HK-2 (cell line): ENCODE measurements at regions not wholly inside any gene's neighbourhood (a gene's known extent, or its start where the extent isn't known, plus 50 kb on each side); places are given as distances from the start of the nearest gene placed in this dataset.

ENCODE experiments used
- DNase-seq: peaks from one replicate; pipeline ENCODE4 v3.0.0-alpha.2; 2018; ENCODE audit not compliant: unreplicated experiment

- no peak for DNase-seq
Observed at GRCh38 chr2:195606179-195606578, 50.8 kb upstream of the SLC39A10 start.

- no peak for DNase-seq
Observed at GRCh38 chr2:195604706-195605105, 52.3 kb upstream of the SLC39A10 start.

GRCh38 chr2:195603998-195604397 lies 53.0 kb upstream of the SLC39A10 start:
- no peak for DNase-seq

- no peak for DNase-seq
Observed at GRCh38 chr2:195603408-195603807, 53.6 kb upstream of the SLC39A10 start.

- no peak for DNase-seq
Observed at GRCh38 chr2:195602687-195603086, 54.3 kb upstream of the SLC39A10 start.

- no peak for DNase-seq
Observed at GRCh38 chr2:195601361-195601760, 55.7 kb upstream of the SLC39A10 start.

GRCh38 chr2:195600778-195601177 lies 56.2 kb upstream of the SLC39A10 start:
- no peak for DNase-seq

GRCh38 chr2:195596840-195597239 lies 60.2 kb upstream of the SLC39A10 start:
- DNase-seq: no peak

- no peak for DNase-seq
Observed at GRCh38 chr2:195595825-195596224, 61.2 kb upstream of the SLC39A10 start.

- no peak for DNase-seq
Observed at GRCh38 chr2:195594919-195595694, 61.9 kb upstream of the SLC39A10 start.

- no peak for DNase-seq
Observed at GRCh38 chr2:195594248-195594647, 62.8 kb upstream of the SLC39A10 start.

GRCh38 chr2:195592105-195592504 lies 64.9 kb upstream of the SLC39A10 start:
- no peak for DNase-seq

GRCh38 chr2:195590861-195591205 lies 66.2 kb upstream of the SLC39A10 start:
- DNase-seq: no peak

GRCh38 chr2:195590199-195590860 lies 66.7 kb upstream of the SLC39A10 start:
- DNase-seq: no peak

GRCh38 chr2:195587966-195588365 lies 69.1 kb upstream of the SLC39A10 start:
- no peak for DNase-seq

GRCh38 chr2:195586062-195586714 lies 70.8 kb upstream of the SLC39A10 start:
- no peak for DNase-seq

- no peak for DNase-seq
Observed at GRCh38 chr2:195582188-195582587, 74.8 kb upstream of the SLC39A10 start.

GRCh38 chr2:195579776-195580555 lies 77.1 kb upstream of the SLC39A10 start:
- DNase-seq: no peak

- peak; percentile 15 for DNase-seq
Observed at GRCh38 chr2:195575879-195576401, 81.1 kb upstream of the SLC39A10 start.

GRCh38 chr2:195575016-195575415 lies 82.0 kb upstream of the SLC39A10 start:
- no peak for DNase-seq

- no peak for DNase-seq
Observed at GRCh38 chr2:195574312-195574711, 82.7 kb upstream of the SLC39A10 start.
